Anterior cingulate cortex (tissue), 58 donors: ENCODE measurements at regions not wholly inside any gene's neighbourhood (a gene's known extent, or its start where the extent isn't known, plus 50 kb on each side); places are given as distances from the start of the nearest gene placed in this dataset.
"Not testable (repeated sequence)": the region's sequence is repeated elsewhere in the genome, so short reads cannot be mapped to it uniquely, and the experiment has no call there.

ENCODE experiments used
- DNase-seq, 58 donors: peaks; one replicate each; lab custom pipeline; 2025; lab: John Stamatoyannopoulos, UW

DNA sequence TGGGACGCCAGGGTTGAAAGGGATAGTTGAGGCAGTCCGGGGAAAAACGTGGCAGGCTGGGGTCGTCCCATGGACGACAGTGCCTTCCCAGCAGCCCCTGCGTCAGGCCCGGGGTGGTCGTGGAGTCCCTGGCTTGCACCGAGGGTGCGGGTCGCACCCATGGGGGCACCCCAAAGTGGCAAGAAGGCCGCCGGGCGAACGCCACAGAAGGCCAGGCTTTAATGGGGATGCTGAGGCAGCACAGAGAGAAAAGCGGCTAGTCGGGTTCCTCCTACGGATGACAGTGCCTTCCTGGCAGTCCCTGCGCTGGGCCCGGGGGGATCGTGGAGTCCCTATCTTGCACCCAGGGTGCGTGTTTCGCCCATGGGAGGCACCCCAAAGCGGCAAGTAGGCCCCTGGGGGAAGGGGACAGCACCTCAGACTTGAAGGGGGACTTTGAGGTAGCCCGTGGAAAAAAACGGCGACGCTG is 158.6 kb upstream of the ALG10B start:
- DNase-seq = no peak

DNA sequence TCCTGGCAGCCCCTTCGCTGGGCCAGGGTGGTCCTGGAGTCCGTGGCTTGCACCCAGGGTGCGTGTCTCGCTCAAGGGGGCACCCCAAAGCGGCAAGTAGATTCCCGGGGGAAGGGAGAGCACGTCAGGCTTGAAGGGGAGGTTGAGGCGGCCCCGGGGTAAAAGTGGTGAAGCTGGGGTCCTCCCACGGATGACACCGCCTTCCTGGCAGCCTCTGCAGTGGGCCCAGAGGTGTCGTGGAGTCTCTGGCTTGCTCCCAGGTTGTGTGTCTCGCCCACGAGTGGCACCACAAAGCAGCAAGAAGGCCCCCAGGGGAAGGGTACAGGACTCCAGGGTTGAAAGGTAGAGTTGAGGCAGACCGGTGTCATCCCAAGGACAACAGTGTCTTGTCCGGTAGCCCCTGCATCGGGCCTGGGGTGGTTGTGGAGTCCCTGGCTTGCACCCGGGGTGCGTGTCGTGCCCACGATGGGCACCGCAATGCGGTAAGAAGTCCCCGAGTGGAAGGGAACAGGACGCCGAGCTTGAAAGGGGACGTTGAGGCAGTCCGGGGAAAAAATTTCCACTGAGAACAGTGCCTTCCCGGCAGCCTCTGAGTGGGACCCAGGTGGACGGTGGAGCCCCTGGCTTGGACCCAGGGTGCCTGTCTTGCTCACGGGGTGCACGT is 158.0 kb upstream of the ALG10B start:
- DNase-seq = no peak

DNA sequence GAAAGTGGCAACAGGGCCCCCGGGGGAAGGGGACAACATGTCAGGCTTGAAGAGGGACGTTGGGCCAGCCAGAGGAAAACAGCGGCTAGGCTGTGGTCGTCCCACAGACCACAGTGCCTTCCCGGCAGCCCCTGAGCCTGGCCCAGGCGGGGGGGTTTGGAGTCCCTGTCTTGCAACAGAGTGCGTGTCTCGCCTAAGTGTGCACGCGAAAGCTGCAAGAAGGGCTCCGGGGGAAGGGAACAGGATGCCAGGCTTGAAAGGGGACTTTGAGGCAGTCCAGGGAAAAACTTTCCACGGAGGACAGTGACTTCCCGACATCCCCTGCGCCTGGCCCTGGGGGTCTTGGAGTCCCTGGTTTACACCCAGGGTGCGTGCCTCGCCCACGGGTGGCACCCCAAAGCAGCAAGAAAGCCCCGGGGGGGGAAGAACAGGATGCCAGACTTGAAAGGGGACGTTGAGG is 157.5 kb upstream of the ALG10B start:
- DNase-seq = no peak

DNA sequence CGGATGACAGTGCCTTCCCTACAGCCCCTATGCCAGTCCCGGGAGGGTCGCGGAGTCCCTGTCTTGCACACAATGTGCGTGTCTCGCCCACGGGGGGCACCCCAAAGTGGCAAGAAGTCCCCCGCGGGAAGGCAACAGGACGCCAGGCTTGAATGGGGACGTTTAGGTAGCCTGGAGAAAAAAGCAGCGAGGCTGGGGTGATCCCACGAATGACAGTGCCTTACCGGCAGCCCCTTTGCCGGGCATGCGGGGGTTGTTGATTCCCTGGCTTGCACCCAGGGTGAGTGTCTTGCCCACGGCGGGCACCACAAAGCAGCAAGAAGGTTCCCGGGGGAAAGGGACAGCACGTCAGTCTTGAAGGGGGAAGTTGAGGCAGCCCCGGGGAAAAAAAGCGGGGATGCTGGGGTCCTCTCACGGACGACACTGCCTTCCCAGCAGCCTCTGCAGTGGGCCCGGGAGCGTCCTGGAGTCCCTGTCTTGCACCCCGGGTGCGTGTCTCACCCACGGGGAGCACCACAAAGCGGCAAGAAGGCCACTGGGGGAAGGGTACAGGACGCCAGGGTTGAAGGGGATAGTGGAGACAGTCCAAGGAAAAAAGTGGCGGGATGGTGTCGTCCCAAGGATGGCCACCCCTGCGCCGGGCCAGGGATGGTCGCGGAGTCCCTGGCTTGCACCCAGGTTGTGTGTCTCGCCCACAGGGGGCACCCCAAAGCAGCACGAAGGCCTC is 156.8 kb upstream of the ALG10B start:
- DNase-seq = no peak

DNA sequence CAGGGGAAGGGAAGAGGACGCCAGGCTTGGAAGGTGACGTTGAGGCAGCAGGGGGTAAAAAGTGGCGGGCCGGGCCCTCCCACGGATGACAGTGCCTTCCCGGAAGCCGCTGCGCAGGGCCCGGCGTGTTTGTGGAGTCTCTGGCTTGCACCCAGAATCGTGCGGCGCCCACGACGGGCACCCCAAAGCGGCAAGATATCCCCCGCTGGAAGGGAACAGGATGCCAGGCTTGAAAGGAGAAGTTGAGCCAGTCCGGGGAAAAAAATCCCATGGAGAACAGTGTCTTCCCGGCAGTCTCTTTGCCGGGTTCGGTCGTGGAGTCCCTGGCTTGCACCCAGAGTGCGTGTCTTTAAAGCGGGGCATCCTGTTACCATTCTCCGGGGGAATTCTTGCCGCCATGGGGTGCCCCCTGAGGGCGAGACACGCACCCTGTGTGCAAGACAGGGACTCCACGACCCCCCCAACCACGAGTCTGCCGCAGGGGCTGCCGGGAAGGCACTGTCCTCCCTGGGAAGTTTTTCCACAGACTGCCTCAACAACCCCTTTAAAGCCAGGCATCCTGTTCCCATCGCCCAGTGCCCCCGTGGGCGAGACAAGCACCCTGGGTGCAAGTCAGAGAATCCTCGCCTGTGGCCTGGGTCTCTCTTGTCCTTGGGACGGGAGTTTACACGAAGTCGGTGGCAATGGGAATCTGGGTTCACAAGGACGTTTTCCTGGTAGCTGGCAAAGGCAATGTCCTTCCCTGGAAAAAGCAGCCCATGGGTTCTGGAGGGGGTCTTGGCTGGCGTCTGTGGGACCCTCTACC is 156.1 kb upstream of the ALG10B start:
- no peak for DNase-seq

DNA sequence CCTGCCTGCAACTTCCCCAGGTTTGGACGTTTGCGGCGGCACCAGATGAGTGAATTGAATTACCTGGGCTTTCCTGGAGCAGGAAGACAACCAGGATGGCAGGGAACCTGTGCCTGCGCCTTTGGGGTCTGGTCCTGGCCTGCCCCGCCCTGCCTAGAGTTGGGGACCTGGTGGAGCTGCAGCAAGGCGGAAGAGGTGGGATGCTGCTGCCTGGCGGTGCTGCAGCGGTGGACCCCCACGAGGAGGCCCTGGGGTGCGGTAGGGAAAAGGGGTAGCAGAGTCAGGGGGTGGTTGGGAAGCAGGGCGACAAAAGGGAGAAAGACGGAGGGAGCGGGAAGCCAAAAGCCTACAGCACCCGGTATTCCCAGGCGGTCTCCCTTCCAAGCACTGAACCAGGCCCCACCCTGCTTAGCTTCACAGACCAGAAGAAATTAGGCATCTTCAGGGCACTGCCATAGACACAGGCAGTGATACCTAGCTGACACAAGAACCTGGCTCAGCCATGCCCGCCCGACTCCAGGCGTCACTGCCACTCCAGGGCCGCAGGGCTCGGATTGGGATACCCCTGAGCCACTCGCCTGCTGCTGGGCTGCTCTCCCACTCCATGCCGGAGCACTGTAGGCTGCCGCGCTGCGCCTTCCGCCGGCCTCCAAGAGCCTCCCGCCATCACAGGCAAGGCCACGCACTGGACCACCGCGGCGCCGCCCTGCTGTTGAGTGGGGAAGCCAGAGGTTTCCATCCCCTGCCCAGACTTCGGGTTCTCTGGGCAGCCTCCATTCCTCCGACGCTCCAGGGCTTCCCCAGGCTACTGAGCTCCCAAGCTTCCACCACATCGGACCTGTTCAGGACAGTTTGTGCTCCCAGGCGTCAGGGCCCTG is 155.2 kb upstream of the ALG10B start:
- no peak for DNase-seq

DNA sequence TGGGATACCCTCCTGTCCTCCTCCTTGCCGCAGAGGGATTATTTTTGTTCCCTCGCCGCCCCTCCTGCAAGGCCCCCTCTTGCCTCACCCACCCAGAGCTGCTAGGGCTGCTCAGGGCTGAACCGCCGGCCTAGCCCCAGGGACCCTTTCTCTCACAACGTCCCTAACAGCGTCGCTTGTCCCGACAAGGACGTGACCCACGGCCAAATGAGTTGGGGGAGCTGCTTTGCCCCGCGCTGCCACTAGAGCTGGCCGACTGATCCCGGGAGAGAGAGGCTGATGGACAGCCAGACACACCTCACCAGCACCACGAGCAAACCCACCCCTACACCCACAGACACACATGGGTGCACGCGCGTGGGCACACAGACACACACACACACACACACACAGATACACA is 154.6 kb upstream of the ALG10B start:
- DNase-seq = no peak

DNA sequence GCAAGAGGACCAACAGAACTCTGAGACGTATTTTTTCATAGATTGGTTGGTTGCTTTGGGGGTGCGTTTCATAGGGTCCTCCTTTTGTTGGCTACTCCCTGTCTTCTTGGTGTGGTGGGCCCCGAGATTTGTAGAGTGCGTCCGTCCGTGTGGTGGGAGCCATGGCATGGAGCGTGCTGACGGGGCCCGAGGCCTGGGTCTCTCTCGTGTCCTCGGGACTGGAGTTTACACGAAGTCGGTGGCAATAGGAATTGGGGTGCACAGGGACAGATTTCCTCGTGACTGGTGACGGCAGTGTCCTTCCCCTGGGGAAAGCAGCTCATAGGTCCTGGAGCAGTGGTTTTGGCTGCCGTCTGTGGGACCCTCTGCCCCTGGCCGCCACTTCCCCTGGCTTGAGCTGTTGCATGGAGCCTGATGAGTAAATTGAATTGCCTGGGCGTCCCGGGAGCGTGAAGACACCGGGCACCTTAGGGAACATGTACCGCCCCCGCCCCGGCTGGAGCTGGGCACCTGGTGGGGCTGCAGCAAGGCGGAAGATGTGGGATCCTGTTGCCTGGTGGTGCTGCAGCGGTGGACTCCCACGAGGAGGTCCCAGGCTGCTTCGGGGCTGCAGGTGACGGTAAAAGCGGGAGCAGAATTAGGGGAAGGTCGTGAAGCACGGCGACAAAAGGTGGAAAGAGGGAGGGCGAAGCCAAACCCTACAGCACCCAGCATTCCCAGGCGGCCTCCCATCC is 153.7 kb upstream of the ALG10B start:
- DNase-seq = no peak

DNA sequence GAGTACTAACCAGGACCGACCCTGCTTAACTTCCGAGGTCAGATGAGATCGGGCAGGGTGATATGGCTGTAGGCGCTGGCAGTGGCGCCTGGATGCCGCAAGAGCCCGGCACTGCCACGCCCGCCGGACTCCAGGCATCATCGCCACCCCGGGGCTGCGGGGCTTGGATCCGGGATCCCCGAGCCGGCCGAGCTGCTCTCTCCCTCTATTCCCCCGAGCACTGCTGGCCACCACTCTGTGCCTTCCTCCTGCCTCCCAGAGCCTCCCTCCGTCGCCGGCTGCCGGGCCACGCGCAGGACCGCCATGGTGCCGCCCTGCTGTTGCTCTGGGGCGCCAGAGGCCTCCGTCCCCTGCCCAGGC is 153.2 kb upstream of the ALG10B start:
- no peak for DNase-seq

DNA sequence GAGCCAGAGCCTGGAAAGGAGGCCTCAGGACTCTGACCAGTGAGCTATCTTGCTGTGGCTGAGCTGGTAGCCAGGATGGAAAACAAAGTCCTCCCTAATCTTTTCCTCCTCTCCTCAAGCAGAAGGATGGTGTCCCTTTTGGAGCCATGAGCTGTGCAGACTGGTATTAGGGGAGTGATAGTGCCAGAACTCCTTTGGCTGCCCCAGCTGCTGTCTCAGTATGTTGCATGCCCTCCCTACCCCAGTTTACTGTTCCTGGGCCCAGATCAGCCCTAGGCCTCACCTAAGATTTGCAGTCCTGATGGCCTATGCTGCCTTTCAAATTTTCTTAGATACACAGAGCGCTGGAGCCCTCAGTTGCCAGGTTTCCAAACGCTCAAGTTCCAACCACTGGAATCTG is 150.3 kb upstream of the ALG10B start:
- no peak for DNase-seq

DNA sequence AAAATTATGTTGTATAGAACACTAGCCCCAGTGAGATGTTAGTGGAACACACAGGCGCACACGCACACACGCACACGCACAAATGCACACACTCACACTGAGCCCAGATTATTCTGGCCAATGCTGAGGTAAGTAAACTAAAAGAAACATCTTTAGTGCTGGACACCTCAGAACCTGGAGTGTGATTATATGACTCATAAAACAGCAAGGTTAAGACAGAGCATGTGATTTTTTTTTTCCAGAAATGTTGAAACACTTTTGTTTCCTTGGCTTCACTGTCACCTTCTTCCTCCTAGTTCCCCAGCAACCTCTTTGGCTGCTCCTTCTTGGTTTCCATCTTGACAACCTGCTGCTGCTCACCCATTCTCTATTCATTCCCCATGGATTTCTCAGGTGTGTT is 141.0 kb upstream of the ALG10B start:
- no peak for DNase-seq

DNA sequence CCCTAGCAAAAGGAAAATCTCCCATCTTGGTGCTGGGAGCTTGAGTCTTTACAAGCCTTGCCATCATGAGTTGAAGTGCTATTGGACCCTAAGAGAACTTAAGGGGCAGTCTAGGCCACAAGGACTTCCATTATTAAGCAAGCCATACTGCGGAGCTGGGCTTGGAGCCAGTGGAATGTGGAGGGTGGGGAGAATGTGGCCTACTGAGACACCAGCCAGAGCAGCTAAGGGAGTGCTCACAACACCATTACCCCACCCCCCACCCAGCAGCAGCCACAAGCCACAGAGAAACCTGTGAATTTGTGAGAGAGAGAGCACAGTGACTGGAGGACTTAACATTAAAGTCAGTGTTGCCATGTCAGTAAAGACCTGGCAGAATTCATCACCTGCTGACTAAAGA is 133.0 kb upstream of the ALG10B start:
- not testable (repeated sequence) for DNase-seq

DNA sequence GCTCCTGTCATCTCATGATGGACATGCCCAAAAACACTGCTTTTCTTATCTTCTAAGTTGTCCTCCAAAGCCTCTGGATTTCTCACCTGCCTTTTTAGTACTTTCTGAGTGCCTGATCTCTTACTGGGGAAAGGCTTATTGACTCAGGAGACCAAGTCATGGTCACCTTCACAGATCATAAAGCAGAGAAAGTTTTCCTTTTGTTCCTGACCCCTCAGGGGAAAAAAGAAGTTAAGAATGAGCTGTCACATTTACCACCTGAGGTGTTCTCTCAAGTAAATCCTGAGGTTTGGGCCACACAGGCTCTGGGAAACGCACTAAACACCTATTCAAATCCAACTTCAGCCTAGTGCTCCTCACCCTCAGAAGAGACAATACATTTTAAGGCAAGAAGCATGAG is 119.3 kb upstream of the ALG10B start:
- DNase-seq = not testable (repeated sequence)

DNA sequence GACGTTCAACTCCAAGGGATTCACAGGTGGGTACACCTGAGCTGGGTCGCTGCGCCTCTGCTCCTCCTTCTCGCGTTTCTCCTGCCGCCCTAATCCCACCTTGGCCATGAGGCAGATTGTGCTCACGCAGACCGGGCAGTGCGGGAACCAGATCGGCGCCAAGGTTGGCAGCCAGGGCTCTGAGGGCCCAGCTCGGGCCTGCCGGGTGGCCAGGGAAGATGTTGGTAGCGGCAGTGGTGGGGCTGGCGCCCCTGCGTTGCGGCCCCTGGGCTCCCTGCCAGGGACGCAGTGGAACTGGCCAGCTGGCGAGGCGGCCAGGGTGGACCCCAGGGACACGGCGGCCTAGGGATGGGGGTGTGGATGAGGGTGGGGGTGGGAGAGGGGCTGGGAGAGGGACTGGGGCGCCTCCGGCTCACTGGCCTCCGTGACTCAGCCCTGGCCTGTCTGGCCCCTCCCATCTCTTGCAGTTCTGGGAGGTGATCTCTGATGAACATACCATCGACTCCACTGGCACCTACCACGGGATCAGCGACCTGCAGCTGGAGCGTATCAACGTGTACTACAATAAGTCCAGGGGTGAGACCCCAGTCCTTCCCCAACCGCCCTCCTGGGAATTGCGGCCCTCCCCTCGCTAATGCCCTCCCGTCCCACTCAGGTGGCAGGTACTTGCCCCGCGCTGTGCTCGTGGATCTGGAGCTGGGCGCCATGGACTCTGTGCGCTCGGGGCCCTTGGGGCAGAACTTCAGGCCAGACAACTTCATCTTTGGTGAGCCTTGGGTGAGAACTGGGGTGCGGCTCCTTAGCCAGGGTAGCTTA is 114.9 kb upstream of the ALG10B start:
- DNase-seq = no peak

DNA sequence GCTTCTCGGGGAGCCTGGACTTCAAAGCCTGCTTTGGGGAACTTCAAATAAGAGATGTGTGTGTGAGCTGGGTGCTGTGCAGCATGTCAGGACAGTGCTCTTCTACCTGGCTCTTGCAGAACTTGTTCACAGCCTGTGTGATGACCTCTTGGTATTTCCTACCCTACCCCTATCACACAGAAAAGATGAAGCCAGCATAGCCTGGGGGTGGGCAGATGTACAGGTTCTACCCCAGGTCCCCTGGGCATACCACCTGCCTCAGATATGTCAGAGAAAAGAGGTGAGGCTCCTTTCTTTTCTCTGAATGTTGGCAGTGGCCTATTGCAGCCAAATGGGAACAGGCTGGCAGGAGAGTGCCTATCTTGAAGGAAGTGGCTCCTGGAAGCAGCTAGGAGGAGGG is 111.7 kb upstream of the ALG10B start:
- DNase-seq = no peak

DNA sequence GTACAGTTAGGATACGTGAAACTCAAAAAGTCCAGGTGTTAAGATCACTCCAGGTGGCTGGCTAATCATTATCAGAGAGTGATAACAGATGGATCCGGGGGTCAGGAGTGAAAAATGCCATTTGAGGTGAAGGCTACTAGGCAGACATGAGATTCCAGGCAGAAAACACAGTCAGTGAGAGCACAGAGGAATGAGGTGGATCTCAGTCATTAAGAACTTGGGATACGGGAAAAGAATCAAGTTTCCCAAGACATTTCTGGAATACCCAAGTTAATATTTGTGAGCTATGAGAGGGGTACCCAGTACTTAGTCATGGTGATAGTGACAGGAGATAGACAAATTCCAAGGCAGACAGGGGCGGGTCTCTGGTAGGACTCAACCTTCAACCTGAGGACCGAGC is 94.6 kb upstream of the ALG10B start:
- DNase-seq = no peak

DNA sequence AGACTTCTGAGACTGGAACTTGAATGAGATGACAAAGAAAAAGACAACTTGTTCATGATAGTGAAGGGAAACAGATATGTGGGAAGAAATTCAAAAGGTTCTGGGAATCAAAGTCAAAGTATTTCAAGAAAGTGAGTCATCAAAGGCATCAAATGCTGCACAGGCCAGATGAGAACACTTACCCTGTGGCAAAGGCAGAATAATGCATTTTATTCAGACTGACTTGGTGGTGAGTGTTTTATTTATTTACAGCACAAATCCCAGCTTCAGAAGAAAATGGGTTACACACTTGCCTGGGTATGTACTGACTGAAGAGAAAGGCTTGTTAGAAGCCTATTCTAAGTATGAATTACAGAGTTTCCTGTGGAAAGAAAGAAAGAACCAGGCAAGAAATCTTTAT is 78.2 kb upstream of the ALG10B start:
- DNase-seq = not testable (repeated sequence)

DNA sequence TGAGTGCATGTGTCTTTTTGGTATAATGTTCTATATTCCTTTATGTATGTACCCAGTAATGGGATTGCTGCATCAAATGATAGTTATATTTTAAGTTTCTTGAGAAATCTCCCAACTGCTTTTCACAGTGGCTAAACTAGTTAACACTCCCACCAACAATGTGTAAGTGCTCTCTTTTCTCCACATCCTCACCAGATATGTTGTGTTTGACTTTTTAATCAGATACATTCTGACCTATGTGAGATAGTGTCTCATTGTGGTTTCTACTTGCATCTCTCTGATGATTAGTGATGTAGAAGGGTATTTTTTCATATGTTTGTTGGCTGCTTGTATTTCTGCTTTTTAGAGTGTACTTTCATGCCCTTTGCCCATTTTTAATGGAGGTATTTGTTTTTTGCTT is 62.8 kb upstream of the ALG10B start:
- no peak for DNase-seq

DNA sequence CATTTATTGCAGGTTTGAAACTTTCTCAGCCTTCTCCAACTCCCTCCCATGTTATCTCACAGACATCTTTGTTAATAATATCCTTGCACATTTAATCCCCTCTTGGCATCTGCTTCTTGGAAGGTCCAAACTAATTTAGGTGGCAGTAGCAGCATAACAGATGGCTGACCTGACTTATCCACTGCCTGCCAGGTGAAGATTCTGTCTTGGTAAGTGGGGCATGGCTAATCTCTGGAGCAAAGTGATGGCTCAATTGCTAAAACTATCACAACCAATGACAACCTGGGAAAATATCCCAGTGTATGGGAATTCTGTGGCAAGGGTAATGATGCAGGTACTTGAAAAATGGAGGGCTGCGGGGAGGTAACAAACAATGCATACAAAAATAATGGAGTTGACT is 58.2 kb upstream of the ALG10B start:
- no peak for DNase-seq
